T-helper 2 cell treated with Interferon-gamma antibody and Interleukin-4, amounts not matched to agents 100 ng/mL and 5 ng/mL, for 36 hours (primary cell): ENCODE measurements at regions not wholly inside any gene's neighbourhood (a gene's known extent, or its start where the extent isn't known, plus 50 kb on each side); places are given as distances from the start of the nearest gene placed in this dataset.
"Not testable (repeated sequence)": the region's sequence is repeated elsewhere in the genome, so short reads cannot be mapped to it uniquely, and the experiment has no call there.

Experiments
- intact Hi-C: fragments of 100-400 bp; cut with micrococcal nuclease; formaldehyde crosslinking; loops from one replicate; pipeline ENCODE4 v1.15.1; 2023

GRCh38 chr7:155377071-155377837, 79.6 kb downstream of the INSIG1 start:
- intact Hi-C loops: loop anchor here (1.0 to 5.0 kb wide), 3 partner anchors 133 to 430 kb away; no protein-coding TSS in a partner anchor

GRCh38 chr7:155377838-155378579, 79.9 kb upstream of the EN2 start:
- intact Hi-C loops: loop anchor here (1.0 to 5.0 kb wide), 3 partner anchors 132 to 429 kb away; no protein-coding TSS in a partner anchor

GRCh38 chr7:155378580-155378934, 79.4 kb upstream of the EN2 start:
- intact Hi-C loops: loop anchor here (5.0 kb wide), 2 partner anchors 154 to 429 kb away; no protein-coding TSS in a partner anchor

GRCh38 chr7:155378959-155379871, 78.7 kb upstream of the EN2 start:
- intact Hi-C loops: loop anchor here (5.0 kb wide), 2 partner anchors 153 to 428 kb away; no protein-coding TSS in a partner anchor

GRCh38 chr7:155380221-155380861, 77.6 kb upstream of the EN2 start:
- intact Hi-C loops: no loop called here

GRCh38 chr7:155380976-155381851, 76.7 kb upstream of the EN2 start:
- intact Hi-C loops: no loop called here

GRCh38 chr7:155381852-155382801, 75.8 kb upstream of the EN2 start:
- intact Hi-C loops: no loop called here

GRCh38 chr7:155382802-155383171, 75.1 kb upstream of the EN2 start:
- intact Hi-C loops: no loop called here

- intact Hi-C loops: no loop called here
Measured at GRCh38 chr7:155383756-155384491, 74.0 kb upstream of the EN2 start.

- intact Hi-C loops: no loop called here
Measured at GRCh38 chr7:155384751-155385150, 73.2 kb upstream of the EN2 start.

- intact Hi-C loops: not testable (repeated sequence)
Measured at GRCh38 chr7:155385182-155385581, 72.7 kb upstream of the EN2 start.

- intact Hi-C loops: no loop called here
Measured at GRCh38 chr7:155386608-155387007, 71.3 kb upstream of the EN2 start.

GRCh38 chr7:155387066-155387620, 70.8 kb upstream of the EN2 start:
- intact Hi-C loops: no loop called here

GRCh38 chr7:155388561-155388960, 69.4 kb upstream of the EN2 start:
- intact Hi-C loops: no loop called here

GRCh38 chr7:155391414-155391813, 66.5 kb upstream of the EN2 start:
- intact Hi-C loops: no loop called here

- intact Hi-C loops: no loop called here
Measured at GRCh38 chr7:155392726-155393570, 65.0 kb upstream of the EN2 start.

GRCh38 chr7:155394413-155394812, 63.5 kb upstream of the EN2 start:
- intact Hi-C loops: no loop called here
